ENCODE measurements at regions not wholly inside any gene's neighbourhood (a gene's known extent, or its start where the extent isn't known, plus 50 kb on each side); places are given as distances from the start of the nearest gene placed in this dataset.
"Not testable (repeated sequence)": the region's sequence is repeated elsewhere in the genome, so short reads cannot be mapped to it uniquely, and the experiment has no call there.

DNA sequence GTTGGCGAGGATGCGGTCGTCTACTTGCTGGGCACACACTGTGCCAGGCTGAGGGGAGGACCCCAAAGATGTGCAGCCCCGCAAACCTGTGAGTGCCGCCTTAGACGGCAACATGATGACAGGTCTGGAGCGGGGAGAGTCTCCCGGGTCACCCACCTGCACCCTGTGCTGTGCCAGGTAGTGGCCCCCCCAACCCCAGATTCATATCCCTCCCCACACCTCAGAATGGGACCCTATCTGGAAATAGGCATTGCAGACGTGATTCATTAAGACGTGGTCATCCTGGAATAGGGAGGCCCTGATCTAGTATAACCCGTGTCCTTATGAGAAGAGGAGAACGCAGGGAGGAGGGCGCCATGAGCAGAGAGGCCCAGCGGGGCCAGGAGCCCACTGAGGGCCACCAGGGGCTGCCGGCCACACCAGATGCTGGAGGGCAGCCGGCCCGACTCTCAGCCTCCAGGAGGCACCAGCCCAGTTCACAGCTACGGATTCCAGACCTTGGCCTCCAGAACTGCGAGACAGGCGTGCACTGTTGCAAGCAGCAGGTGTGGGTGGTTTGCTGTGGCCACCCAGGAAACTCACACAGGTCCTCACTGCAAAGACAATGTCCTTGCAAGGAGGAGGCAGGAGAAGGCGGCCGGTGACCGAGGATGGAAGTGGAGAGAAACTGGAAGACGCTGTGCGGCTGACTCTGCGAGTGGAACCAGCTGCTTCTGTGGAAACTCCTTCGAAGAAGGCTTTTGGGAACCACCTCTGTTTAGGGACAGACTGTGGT, 131.9 kb upstream of the LPCAT1 start:
- no peak overlapping the region for H3K4me3 Mint-ChIP-seq
- H3K4me1 Mint-ChIP-seq: peaks cover 0 to 4% of the 10 kb centered on the region in 2 donors
- H3K27ac Mint-ChIP-seq: no peak overlapping the region
- no peaks in the 10 kb centered on the region for H3K36me3 Mint-ChIP-seq
- DNase-seq: no peak
- H3K27me3 Mint-ChIP-seq (ENCODE audit: low read depth in 3 of 3): peaks cover 7 to 9% (median 8%) of the 10 kb centered on the region in 3 donors
- no peaks in the 10 kb centered on the region for H3K9me3 Mint-ChIP-seq

DNA sequence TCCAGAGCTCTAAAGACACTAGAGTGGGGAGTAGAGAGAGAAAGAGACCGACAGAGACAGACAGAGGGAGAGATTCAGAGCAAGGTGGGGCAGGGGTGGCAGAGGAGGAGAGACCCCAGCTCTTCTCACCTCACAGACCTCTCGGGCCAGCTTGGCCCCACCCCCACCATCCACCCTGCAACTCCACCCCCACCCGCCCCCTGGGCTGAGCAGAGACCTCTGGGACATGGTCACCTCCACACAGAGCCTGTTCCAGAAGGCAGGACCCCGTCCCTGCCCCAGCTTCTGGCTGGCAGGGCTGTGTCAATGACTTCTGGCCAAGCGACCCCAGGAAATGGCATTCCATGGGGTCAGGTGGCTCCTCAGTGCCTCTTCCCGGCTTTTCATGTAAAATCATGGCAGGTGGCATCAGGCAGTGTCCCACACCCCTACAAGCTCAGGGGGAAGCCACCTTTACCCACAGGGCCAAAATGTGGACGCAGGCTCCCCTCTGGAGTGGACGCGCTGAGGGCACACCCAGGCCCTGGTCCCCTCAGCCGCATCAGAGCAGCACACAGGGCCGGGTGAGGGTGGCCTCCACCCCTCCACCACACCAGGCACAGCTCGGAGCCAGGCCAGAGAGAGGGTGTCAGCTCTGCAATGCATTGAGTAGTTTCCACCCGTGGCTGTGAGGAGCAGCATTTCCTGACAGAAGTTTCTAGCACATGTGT, 131.2 kb upstream of the LPCAT1 start:
- peaks cover 7 to 15% (median 8%) of the 10 kb centered on the region in 3 donors for H3K27me3 Mint-ChIP-seq (ENCODE audit: low read depth in 3 of 3)
- no peak for DNase-seq
- H3K9me3 Mint-ChIP-seq: no peaks in the 10 kb centered on the region
- H3K4me1 Mint-ChIP-seq: peaks cover 0 to 4% of the 10 kb centered on the region in 2 donors
- no peak overlapping the region for H3K27ac Mint-ChIP-seq
- no peak overlapping the region for H3K4me3 Mint-ChIP-seq
- H3K36me3 Mint-ChIP-seq: no peaks in the 10 kb centered on the region

DNA sequence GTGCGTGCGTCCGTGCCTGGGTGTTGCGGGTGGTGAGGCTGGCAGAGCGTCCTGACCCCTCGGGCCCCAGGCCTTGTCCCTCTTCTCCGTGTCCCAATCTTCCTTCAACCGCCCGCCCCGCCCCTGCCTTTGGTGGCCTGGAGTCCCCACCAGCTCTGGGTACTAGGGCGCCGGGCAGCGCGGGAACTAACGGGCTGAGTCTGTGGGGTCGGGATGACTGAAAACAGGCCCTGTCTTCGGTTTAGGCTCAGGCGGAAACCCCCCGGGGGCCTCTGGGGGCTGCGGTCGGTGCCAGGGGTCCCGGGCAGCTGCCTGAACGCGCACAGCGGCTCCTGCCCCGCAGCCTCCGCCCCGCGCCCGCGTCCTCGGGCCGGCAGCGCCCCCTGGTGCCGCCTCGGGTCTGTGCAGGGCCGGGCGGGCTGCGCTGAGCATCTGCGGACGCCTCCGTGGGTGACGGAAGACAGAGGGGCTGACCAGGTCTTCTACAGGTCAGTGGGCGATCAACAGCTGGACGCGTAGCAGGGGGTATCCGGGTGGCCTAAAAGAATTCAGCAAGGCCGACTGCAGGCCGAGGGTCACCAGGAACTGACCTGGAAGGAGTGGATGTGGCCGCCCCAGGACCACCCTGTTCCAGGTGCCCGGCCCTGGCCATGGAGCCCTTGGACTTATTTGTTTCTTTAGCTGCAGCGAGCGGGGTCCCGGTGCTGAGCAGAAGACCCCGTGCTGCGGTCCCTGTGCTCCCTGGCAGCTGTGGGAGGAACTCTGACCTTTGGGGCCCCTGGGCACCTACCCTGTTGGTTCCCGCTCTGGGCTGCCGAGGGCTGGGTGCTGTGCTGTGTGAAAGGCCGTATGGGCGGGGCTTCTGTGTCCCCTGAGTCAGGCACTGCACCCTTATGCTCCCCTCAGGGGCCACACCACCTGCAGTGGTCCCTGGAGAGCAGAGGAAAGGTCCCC, 130.2 kb upstream of the LPCAT1 start:
- Mint-ChIP-seq H3K4me3 (peak overlapping the region in 1 of 5 donors; percentile 49), H3K27me3 (ENCODE audit: low read depth in 3 of 3) (peaks cover 7 to 18% (median 8%) of the 10 kb centered on the region in 3 donors)
- DNase-seq: peak; percentile 35 to 57 (median 48)

DNA sequence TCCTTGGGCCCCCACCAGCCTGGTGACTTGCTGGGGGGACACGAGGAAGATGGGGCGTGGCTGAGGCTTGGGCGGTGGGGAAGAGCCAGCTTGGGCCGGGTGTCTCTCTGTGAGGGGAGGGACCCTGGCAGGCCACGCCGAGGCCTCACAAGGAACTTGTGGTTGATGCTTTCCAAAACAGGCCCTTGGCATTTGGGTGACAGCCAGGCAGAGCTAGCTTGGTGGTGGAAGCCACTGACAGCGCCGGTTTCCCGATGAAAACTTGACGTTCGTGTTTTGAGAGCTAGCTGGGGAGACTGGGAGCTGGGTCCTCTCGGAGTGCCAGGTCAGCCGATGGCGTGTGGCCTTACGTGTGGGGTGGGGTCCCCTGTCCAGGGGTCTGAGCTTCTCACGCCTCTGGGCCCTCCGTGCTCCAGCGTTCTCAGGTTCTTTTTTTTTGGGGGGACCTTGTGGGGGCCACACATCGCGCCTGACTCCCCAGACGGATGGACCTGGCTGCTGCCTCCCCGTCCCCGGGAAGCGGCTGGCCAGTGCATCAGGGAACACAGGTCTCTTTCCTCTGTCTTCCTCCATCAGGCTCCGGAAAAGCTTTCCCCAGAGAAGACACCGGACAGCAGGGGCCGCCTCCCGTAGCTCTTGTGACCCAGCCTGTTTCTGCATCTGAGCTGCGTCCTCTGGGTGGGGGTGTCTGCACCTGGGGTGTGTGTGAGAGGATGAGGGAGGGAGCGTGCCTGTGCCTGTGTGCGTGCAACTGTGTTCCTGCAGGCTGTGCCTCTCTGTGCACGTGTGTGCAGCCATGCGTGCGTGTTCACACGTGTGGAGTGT, 129.3 kb upstream of the LPCAT1 start:
- peaks cover 0 to 4% of the 10 kb centered on the region in 2 donors for H3K4me1 Mint-ChIP-seq
- DNase-seq: no peak
- no peaks in the 10 kb centered on the region for H3K9me3 Mint-ChIP-seq
- H3K36me3 Mint-ChIP-seq: no peaks in the 10 kb centered on the region
- H3K4me3 Mint-ChIP-seq: peak overlapping the region in 1 of 5 donors; percentile 49
- peaks cover 7 to 17% (median 8%) of the 10 kb centered on the region in 3 donors for H3K27me3 Mint-ChIP-seq (ENCODE audit: low read depth in 3 of 3)
- no peak overlapping the region for H3K27ac Mint-ChIP-seq

More for the DNA sequence above, 130.2 kb upstream of the LPCAT1 start:
- not testable (repeated sequence) for H3K36me3 Mint-ChIP-seq, H3K9me3 Mint-ChIP-seq, H3K4me1 Mint-ChIP-seq, H3K27ac Mint-ChIP-seq

DNA sequence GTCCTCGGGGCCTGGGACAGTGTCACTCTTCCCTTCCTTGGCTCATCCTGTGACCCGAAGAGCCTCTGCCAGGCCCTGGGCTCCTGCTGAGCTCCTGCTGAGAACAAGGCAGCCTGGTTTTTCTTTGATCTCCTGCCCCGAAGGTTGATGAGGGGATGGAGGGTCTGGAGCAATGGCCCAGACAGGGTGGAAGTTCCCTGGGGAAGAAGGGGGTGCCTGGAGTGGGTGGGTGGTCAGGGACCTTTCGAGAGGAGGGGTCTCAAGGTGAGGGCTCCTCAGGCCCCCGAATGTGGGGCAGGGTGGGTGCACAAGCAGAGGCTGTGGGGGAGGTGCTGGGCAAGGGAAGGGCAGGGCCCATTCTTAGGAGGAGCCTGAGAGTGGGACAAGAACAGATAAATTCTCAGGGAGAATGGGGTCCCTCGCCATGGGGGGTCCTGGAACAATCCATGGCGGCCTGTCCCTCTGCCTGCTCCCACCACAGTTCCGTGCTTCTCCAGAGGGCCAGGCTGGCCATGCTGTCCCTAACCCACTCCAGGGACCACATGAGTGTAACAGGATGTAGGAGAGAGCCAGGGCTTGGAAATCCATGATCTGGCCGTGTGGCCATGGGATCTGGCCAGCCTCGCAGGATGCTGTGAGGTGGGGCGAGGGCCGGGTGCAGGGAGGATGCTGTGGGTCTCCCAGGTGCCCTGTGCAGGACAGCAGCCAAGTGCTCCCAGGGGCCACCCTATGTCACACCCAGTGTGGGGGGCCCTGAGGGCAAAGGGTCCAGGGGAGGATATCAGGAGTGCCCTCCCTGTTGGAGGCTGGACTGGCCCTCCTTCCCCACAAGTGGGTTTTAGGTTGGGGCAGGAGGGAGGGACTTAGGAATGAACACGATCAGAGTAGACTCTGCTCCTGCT, 128.5 kb upstream of the LPCAT1 start:
- no peak for DNase-seq
- Mint-ChIP-seq H3K27me3 (ENCODE audit: low read depth in 3 of 3) (peaks cover 7 to 17% (median 8%) of the 10 kb centered on the region in 3 donors), H3K36me3 (no peaks in the 10 kb centered on the region), H3K27ac (no peak overlapping the region), H3K4me1 (peaks cover 0 to 4% of the 10 kb centered on the region in 2 donors), H3K9me3 (no peaks in the 10 kb centered on the region), H3K4me3 (no peak overlapping the region)

DNA sequence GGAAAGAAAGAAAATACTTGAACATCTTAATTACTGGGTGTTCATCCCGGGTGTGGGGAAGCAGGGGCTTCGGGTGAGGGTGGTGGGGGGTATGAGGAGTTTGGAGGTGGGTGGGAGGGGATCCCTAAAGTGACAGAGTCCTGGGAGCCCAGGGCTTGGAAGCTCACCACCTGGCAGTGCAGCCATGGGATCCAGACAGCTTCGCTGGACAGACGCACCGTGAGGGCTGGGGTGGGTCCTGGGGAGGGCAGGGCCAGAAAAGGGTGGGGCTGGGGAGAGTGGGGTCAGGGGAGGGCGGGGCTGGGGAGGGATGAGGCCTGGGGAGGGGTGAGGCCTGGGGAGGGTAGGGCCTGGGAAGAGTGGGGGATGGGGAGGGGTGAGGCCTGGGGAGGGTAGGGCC, 127.5 kb upstream of the LPCAT1 start:
- no peak for DNase-seq
- no peaks in the 10 kb centered on the region for H3K36me3 Mint-ChIP-seq
- H3K27ac Mint-ChIP-seq: no peak overlapping the region
- no peak overlapping the region for H3K4me3 Mint-ChIP-seq
- peaks cover 10 to 17% (median 11%) of the 10 kb centered on the region in 3 donors for H3K27me3 Mint-ChIP-seq (ENCODE audit: low read depth in 3 of 3)
- H3K9me3 Mint-ChIP-seq: no peaks in the 10 kb centered on the region
- H3K4me1 Mint-ChIP-seq: peaks cover 0 to 4% of the 10 kb centered on the region in 2 donors

DNA sequence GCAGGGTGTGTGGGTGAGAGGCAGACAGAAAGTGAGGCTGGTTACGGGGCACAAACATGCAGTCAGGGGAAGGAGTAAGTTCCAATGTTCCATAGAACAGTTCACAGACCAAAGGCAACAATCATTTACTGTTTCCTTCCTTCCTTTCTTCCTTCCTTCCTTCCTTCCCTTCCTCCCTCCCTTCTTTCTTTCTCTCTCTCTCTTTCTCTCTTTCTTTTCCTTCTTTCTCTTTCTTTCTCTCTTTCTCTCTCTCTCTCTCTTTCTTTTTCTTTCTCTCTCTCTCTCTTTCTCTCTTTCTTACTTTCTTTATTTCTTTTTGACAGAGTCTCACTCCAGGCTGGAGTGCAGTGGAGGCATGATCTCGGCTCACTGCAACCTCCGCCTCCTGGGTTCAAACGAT, 125.8 kb upstream of the LPCAT1 start:
- Mint-ChIP-seq H3K4me3 (no peak overlapping the region), H3K27me3 (ENCODE audit: low read depth in 3 of 3) (peaks cover 10 to 21% (median 18%) of the 10 kb centered on the region in 3 donors), H3K9me3 (no peaks in the 10 kb centered on the region), H3K4me1 (peaks cover 0 to 5% of the 10 kb centered on the region in 2 donors), H3K36me3 (no peaks in the 10 kb centered on the region), H3K27ac (no peak overlapping the region)
- DNase-seq: no peak

DNA sequence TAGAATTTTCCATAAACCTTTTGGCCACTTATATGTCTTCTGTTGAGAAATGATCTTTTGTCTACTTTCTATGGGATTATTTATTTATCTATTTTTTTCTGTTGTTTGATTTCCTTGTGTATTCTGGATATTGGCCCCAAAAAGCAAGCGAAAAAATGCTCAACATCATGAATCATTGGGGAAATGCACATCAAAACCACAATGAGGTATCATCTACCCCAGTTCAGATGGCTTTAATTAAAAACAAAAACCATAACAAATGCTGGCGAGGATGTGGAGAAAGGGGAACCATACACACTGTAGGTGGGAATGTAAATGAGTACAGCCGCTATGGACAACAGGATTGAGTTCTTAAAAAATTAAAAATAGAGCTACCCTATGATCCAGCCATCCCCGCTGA, 125.0 kb upstream of the LPCAT1 start:
- no peak for DNase-seq
- H3K4me3 Mint-ChIP-seq: no peak overlapping the region
- H3K27ac Mint-ChIP-seq: no peak overlapping the region
- H3K36me3 Mint-ChIP-seq: no peaks in the 10 kb centered on the region
- peaks cover 12 to 20% (median 17%) of the 10 kb centered on the region in 3 donors for H3K27me3 Mint-ChIP-seq (ENCODE audit: low read depth in 3 of 3)
- H3K9me3 Mint-ChIP-seq: no peaks in the 10 kb centered on the region
- peaks cover 0 to 8% of the 10 kb centered on the region in 2 donors for H3K4me1 Mint-ChIP-seq

DNA sequence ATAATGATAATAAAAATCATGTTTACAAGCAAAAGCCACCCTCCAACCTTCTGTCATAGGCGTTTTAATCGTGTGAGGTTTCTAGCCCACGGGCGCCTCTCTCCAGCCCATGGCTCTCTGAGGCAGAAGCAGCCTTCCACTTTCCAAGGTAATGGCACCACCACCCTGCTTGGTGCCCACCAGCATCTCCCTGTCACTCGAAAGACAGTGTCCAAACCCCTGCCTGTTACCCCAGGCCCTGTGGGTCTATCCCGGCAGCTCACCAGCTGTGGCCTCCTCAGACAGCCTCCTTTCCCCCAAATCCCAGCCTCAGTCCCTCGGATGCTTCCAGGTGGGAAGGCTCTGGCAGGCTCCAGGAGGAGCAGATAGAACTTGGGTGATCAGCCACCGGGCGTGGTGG, 123.8 kb upstream of the LPCAT1 start:
- Mint-ChIP-seq H3K9me3 (no peaks in the 10 kb centered on the region), H3K36me3 (no peaks in the 10 kb centered on the region), H3K27me3 (ENCODE audit: low read depth in 3 of 3) (peaks cover 17 to 25% (median 18%) of the 10 kb centered on the region in 3 donors)

DNA sequence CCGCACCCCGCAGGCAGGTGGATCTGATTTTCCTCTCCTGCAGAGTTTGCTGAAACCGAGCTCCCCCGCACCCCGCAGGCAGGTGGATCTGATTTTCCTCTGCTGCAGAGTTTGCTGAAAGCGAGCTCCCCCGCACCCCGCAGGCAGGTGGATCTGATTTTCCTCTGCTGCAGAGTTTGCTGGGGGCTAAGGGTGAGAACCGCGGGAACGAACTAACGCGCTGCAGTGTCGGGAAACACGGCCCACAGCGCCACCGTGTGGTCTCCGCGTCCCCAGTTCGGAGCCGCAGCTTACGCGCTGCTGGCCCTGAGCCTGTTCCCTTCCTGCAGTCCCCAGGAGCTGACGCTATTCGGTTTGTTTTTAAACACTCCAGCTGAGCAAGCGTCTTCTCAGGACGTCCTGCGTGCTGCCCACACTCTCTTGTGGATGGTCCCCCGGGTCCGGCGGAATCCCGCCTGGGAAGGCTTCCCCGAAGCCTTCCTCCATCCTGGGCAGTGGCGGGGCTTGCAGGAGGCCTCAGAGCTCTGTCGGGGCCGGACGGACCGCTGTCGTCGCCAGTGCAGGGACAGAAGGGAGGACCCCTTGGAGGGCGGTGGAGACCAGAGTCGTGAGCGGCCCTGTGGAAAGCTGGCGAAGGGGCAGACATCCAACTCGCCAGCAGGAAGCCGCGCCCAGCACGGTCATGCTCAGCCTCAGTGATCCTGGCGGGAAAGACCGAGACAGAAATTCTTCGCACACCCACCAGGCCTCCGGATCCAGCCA, 121.2 kb upstream of the LPCAT1 start:
- H3K36me3 Mint-ChIP-seq: no peaks in the 10 kb centered on the region
- peaks cover 6 to 10% of the 10 kb centered on the region in 2 donors for H3K4me1 Mint-ChIP-seq
- peak; percentile 63 to 69 (median 69) for DNase-seq
- no peak overlapping the region for H3K4me3 Mint-ChIP-seq
- H3K27ac Mint-ChIP-seq: no peak overlapping the region
- H3K27me3 Mint-ChIP-seq (ENCODE audit: low read depth in 3 of 3): peaks cover 12 to 24% (median 15%) of the 10 kb centered on the region in 3 donors
- no peaks in the 10 kb centered on the region for H3K9me3 Mint-ChIP-seq

More for the DNA sequence above, 123.8 kb upstream of the LPCAT1 start:
- DNase-seq: no peak
- H3K4me3 Mint-ChIP-seq: no peak overlapping the region
- no peak overlapping the region for H3K27ac Mint-ChIP-seq
- peaks cover 0 to 4% of the 10 kb centered on the region in 2 donors for H3K4me1 Mint-ChIP-seq

DNA sequence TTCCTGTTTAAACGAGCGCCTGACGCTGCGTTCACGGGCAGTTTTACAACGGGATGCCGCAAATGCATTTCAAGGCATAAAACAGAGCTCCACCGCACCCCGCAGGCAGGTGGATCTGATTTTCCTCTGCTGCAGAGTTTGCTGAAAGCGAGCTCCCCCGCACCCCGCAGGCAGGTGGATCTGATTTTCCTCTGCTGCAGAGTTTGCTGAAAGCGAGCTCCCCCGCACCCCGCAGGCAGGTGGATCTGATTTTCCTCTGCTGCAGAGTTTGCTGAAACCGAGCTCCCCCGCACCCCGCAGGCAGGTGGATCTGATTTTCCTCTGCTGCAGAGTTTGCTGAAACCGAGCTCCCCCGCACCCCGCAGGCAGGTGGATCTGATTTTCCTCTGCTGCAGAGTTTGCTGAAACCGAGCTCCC, 120.6 kb upstream of the LPCAT1 start:
- not testable (repeated sequence) for DNase-seq, H3K4me3 Mint-ChIP-seq, H3K27ac Mint-ChIP-seq, H3K9me3 Mint-ChIP-seq, H3K36me3 Mint-ChIP-seq, H3K4me1 Mint-ChIP-seq
- peaks cover 12 to 24% (median 15%) of the 10 kb centered on the region in 3 donors for H3K27me3 Mint-ChIP-seq (ENCODE audit: low read depth in 3 of 3)
